Thyroid gland (tissue), 4 donors: ENCODE measurements at regions not wholly inside any gene's neighbourhood (a gene's known extent, or its start where the extent isn't known, plus 50 kb on each side); places are given as distances from the start of the nearest gene placed in this dataset.

Experiments used
- POLR2A ChIP-seq, 2 donors: fragments of 450-650 bp; IDR thresholded peaks; one replicate each; pipeline ENCODE4 v1.6.1; 2017; ENCODE audit warnings: antibody characterized with exemption in 2 of 2, mild to moderate bottlenecking in 2 of 2, moderate library complexity in 1 of 2
- TF ChIP-seq, protein P1 (sequence below), 6 experiments: fragments of 200-600 bp in 3 of 6; fragments of 450-650 bp in 3 of 6; sonication (generic) in 3 of 6; IDR thresholded peaks; one replicate each; pipeline ENCODE4 v1.5.1; 2016 to 2019; ENCODE audit warnings: antibody characterized with exemption in 6 of 6, mild to moderate bottlenecking in 2 of 6, inconsistent platforms in 1 of 6, moderate library complexity in 1 of 6

DNA sequence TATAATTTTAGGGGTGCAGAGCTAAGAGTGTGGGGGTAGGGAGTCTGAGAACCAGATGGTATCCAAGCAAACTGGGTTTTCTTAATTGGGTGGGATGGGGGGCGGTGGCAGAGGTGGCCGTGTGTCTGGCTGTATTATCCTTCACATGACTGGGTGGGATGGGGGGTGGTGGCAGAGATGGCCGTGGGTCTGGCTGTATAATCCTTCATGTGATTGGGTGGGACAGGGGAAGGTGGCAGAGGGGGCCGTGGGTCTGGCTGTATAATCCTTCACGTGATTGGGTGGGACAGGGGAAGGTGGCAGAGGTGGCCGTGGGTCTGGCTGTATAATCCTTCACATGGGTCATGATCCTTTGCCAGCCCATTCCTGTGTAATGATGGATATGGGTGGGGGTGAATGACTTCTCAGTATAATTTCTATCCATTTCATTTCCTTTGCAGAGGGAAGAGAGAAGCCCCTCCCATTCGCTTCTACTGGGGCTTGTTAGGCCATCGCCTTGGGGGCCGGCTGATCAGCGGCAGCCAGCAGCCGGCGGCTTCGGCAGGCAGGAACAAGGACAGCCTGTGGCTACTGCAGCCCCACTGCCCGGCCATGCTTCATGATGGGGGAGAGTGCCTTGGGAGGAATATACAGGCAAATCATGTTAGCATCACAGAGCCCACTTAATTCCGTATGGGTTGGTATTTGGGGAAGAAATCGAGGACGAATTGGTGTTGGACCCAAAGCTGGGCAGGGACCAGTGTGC lies 179.6 kb upstream of the MKI67 start:
- TF ChIP-seq, protein P1, sequence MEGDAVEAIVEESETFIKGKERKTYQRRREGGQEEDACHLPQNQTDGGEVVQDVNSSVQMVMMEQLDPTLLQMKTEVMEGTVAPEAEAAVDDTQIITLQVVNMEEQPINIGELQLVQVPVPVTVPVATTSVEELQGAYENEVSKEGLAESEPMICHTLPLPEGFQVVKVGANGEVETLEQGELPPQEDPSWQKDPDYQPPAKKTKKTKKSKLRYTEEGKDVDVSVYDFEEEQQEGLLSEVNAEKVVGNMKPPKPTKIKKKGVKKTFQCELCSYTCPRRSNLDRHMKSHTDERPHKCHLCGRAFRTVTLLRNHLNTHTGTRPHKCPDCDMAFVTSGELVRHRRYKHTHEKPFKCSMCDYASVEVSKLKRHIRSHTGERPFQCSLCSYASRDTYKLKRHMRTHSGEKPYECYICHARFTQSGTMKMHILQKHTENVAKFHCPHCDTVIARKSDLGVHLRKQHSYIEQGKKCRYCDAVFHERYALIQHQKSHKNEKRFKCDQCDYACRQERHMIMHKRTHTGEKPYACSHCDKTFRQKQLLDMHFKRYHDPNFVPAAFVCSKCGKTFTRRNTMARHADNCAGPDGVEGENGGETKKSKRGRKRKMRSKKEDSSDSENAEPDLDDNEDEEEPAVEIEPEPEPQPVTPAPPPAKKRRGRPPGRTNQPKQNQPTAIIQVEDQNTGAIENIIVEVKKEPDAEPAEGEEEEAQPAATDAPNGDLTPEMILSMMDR (IDR thresholded peaks at IDR 0.05), result no peak
- TF ChIP-seq POLR2A (IDR thresholded peaks at IDR 0.05), result no peak
